ENCODE measurements at regions not wholly inside any gene's neighbourhood (a gene's known extent, or its start where the extent isn't known, plus 50 kb on each side); places are given as distances from the start of the nearest gene placed in this dataset.

DNA sequence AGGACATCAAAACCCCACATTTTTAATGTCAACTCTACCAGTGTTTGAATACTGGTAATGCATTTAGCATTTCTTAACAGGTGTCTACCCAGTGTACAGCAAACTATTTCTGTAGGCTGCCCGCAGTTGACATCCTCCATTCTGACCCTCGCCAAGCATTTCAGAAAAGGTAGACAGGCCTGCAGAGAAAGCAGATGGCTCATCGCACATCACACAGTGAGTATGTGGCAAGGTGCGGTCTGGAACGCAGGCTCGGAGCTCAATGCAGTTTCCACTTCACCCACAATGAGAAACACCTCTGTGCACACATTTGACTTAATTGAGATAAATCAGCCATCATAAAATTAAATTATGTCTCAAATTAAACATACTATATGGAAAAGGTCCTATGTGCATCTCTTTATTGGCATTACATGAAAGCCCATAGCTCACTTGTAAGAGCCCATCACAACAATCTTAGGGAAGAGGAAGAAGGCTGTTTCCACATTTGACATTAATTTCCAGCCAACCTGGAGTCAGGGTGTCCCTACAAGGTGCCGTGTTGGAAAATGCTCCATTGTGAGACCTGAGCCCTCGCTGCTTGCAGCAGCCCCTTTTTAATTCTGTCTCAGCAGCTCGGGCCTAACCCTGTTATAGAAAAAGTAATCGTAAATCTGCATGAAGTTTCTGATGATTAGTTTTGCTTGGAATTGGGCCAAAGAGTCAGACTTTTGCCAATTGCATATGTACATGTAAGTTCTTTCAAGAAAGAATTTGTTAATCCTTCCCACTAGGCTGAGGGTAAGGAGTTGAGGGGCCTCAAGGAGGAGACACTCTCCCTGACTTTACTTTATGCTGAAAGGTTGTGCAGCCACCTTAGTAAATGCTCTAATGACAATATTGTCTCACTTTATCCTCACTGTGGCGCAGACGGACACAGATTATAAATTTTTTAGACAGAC lies 378.7 kb upstream of the DYNLRB2 start:
- Histone ChIP-seq H3K27me3 (no peaks in the 10 kb centered on the region), H3K4me3 (no peak overlapping the region), H3K4me1 (no peaks in the 10 kb centered on the region), H3K27ac (no peak overlapping the region), H3K36me3 (no peaks in the 10 kb centered on the region), H3K9me3 (no peaks in the 10 kb centered on the region)
- intact Hi-C loops (cut with DNase I) = no loop called here
- WGBS (ENCODE audit: insufficient coverage, low coverage, low lambda C conversion rate, missing lambda C conversion rate) = 84% methylated on average over 10 of the region's 12 CpGs
- no peak for TF ChIP-seq CTCF (IDR thresholded peaks at IDR 0.05)
- TF ChIP-seq POLR2A (IDR thresholded peaks at IDR 0.05) = no peak
- DNase-seq (no peak), ATAC-seq (no peak)

- Histone ChIP-seq H3K27ac (no peak overlapping the region), H3K27me3 (no peaks in the 10 kb centered on the region), H3K9me3 (no peaks in the 10 kb centered on the region), H3K36me3 (no peaks in the 10 kb centered on the region), H3K4me1 (no peaks in the 10 kb centered on the region), H3K4me3 (no peak overlapping the region)
- ATAC-seq (no peak), DNase-seq (no peak)
- 72% methylated on average over 4 of the region's 4 CpGs for WGBS (ENCODE audit: insufficient coverage, low coverage, low lambda C conversion rate, missing lambda C conversion rate)
- no peak for TF ChIP-seq POLR2A (IDR thresholded peaks at IDR 0.05)
- no peak for TF ChIP-seq CTCF (IDR thresholded peaks at IDR 0.05)
- intact Hi-C loops (cut with DNase I) = no loop called here
Observed at GRCh38 chr16:80158766-80159165, 382.0 kb upstream of the DYNLRB2 start.

GRCh38 chr16:80151722-80152111 lies 389.1 kb upstream of the DYNLRB2 start:
- H3K4me3 ChIP-seq = no peak overlapping the region
- WGBS (ENCODE audit: insufficient coverage, low coverage, low lambda C conversion rate, missing lambda C conversion rate) = 27% methylated on average over 3 of the region's 3 CpGs
- ATAC-seq = no peak

GRCh38 chr16:80150978-80151721 lies 389.6 kb upstream of the DYNLRB2 start:
- WGBS (ENCODE audit: insufficient coverage, low coverage, low lambda C conversion rate, missing lambda C conversion rate) = 70% methylated on average over 3 of the region's 3 CpGs
- intact Hi-C loops (cut with DNase I) = no loop called here
- Histone ChIP-seq H3K27me3 (no peaks in the 10 kb centered on the region), H3K4me3 (no peak overlapping the region), H3K4me1 (no peaks in the 10 kb centered on the region), H3K9me3 (no peaks in the 10 kb centered on the region), H3K36me3 (no peaks in the 10 kb centered on the region), H3K27ac (no peak overlapping the region)
- no peak for TF ChIP-seq POLR2A (IDR thresholded peaks at IDR 0.05)
- peak in 2 of 4 donors; percentile 41 to 42 for ATAC-seq
- DNase-seq = no peak

More at GRCh38 chr16:80151722-80152111, 389.1 kb upstream of the DYNLRB2 start:
- Histone ChIP-seq H3K36me3 (no peaks in the 10 kb centered on the region), H3K4me1 (no peaks in the 10 kb centered on the region), H3K27me3 (no peaks in the 10 kb centered on the region), H3K27ac (no peak overlapping the region), H3K9me3 (no peaks in the 10 kb centered on the region)
- intact Hi-C loops (cut with DNase I) = no loop called here
- no peak for TF ChIP-seq CTCF (IDR thresholded peaks at IDR 0.05)
- no peak for TF ChIP-seq POLR2A (IDR thresholded peaks at IDR 0.05)
- DNase-seq = no peak

DNA sequence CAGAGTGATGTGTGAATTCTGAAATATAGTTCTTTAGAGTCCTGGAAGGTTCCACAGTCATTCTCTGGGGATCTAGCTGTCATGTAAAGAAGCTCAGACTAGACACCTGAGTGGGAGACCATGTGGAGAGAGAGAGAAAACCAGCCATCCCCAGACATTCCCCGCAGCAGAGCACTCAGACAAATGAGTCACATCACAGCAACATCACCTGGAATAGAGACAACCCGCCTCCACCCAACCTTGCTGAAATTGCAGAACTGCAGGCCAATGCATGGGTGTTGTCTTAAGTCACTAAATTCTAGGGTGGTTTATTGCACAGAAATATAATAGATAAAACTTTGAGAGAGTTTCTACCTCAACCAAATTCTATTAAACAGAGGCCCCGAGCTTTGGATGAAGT lies 392.0 kb upstream of the DYNLRB2 start:
- H3K9me3 ChIP-seq = no peaks in the 10 kb centered on the region
- H3K27ac ChIP-seq = no peak overlapping the region
- no peaks in the 10 kb centered on the region for H3K36me3 ChIP-seq
- intact Hi-C loops (cut with DNase I) = loop anchor here in 1 of 2 donors (10.0 kb wide), 1 partner anchor 56 kb away; no protein-coding TSS in a partner anchor
- H3K4me3 ChIP-seq = no peak overlapping the region
- no peak for DNase-seq
- no peak for ATAC-seq
- no peak for TF ChIP-seq CTCF (IDR thresholded peaks at IDR 0.05)
- TF ChIP-seq POLR2A (IDR thresholded peaks at IDR 0.05) = no peak
- H3K27me3 ChIP-seq = no peaks in the 10 kb centered on the region
- WGBS (ENCODE audit: insufficient coverage, low coverage, low lambda C conversion rate, missing lambda C conversion rate) = 65% methylated on average over 2 of the region's 3 CpGs
- H3K4me1 ChIP-seq = no peaks in the 10 kb centered on the region

Data from right lobe of liver (tissue), 6 donors.